Natural killer cell (primary cell): ENCODE measurements at regions not wholly inside any gene's neighbourhood (a gene's known extent, or its start where the extent isn't known, plus 50 kb on each side); places are given as distances from the start of the nearest gene placed in this dataset.

Experiments
- ATAC-seq, 3 donors: fragments of 150-1000 bp in 2 of 3; fragments of 200-7000 bp in 1 of 3; cut with Tn5 transposase; 1 replicate in 1 of 3; 2 replicates in 2 of 3; pipeline ENCODE4 v1.10.0; 2021; ENCODE audit warnings: mild to moderate bottlenecking in 2 of 3, moderate library complexity in 2 of 3
- DNase-seq, 2 donors: peaks; one replicate each; pipeline versions ENCODE4 v3.0.0 to v3.0.0-alpha.2; 2013 to 2021; ENCODE audit warnings: mixed read lengths in 1 of 2
- H3K27ac ChIP-seq: one replicate; pipeline ENCODE4 v1.5.1; 2013; ENCODE audit warnings: mild to moderate bottlenecking, low read length
- H3K27me3 ChIP-seq: one replicate; pipeline ENCODE4 v1.6.1; 2013; ENCODE audit warnings: low read length; ENCODE audit not compliant: control insufficient read depth, insufficient read depth
- H3K36me3 ChIP-seq: one replicate; pipeline ENCODE4 v1.6.1; 2013; ENCODE audit warnings: low read length; ENCODE audit not compliant: control insufficient read depth, insufficient read depth
- H3K4me1 ChIP-seq: one replicate; pipeline ENCODE4 v1.6.1; 2013; ENCODE audit warnings: low read length; ENCODE audit not compliant: control insufficient read depth, insufficient read depth
- H3K4me3 ChIP-seq: one replicate; pipeline ENCODE4 v1.5.1; 2013; ENCODE audit warnings: low read length
- H3K9me3 ChIP-seq: one replicate; pipeline ENCODE4 v1.6.1; 2013; ENCODE audit warnings: low read length; ENCODE audit not compliant: control insufficient read depth, insufficient read depth
- H3K27ac Mint-ChIP-seq, 2 donors: one replicate each; pipeline ENCODE4 v1.8.0; 2022; ENCODE audit warnings: mild to moderate bottlenecking in 2 of 2, mixed read lengths in 2 of 2, moderate library complexity in 1 of 2
- H3K27me3 Mint-ChIP-seq, 2 donors: one replicate each; pipeline ENCODE4 v1.8.0; 2022; ENCODE audit warnings: low read depth in 2 of 2, mixed read lengths in 2 of 2
- H3K36me3 Mint-ChIP-seq: one replicate; pipeline ENCODE4 v1.8.0; 2022; ENCODE audit warnings: mixed read lengths
- H3K4me1 Mint-ChIP-seq, 2 donors: one replicate each; pipeline ENCODE4 v1.8.0; 2022; ENCODE audit warnings: mixed read lengths in 2 of 2
- H3K4me3 Mint-ChIP-seq: one replicate; pipeline ENCODE4 v1.8.0; 2022; ENCODE audit warnings: mild to moderate bottlenecking, moderate library complexity, mixed read lengths
- H3K9me3 Mint-ChIP-seq, 2 donors: one replicate each; pipeline ENCODE4 v1.8.0; 2022; ENCODE audit warnings: mixed read lengths in 2 of 2
- CTCF ChIP-seq: fragments of 200-600 bp; IDR thresholded peaks from one replicate; pipeline ENCODE4 v1.8.0; 2022; ENCODE audit warnings: antibody characterized with exemption
- WGBS: methylation state at CpG from one replicate; pipeline ENCODE4 v1.1.7; 2013; ENCODE audit warnings: missing lambda C conversion rate; ENCODE audit not compliant: insufficient coverage; 5-methylcytosine and 5-hydroxymethylcytosine counted together
- intact Hi-C: fragments of 100-400 bp; cut with micrococcal nuclease; formaldehyde crosslinking; loops from one replicate; pipeline ENCODE4 v1.14.2; 2022

- H3K4me3 ChIP-seq = no peak overlapping the region
- no peaks in the 10 kb centered on the region for H3K9me3 ChIP-seq
- no peak overlapping the region for H3K27ac Mint-ChIP-seq
- no peaks in the 10 kb centered on the region for H3K27me3 Mint-ChIP-seq
- intact Hi-C loops = no loop called here
- H3K9me3 Mint-ChIP-seq = peaks cover 5 to 8% of the 10 kb centered on the region in 2 donors
- H3K4me3 Mint-ChIP-seq = no peak overlapping the region
- H3K4me1 ChIP-seq = no peaks in the 10 kb centered on the region
- ATAC-seq (no peak), DNase-seq (no peak)
- H3K4me1 Mint-ChIP-seq = no peaks in the 10 kb centered on the region
- H3K36me3 ChIP-seq = no peaks in the 10 kb centered on the region
- no peak for TF ChIP-seq CTCF
- H3K27me3 ChIP-seq = no peaks in the 10 kb centered on the region
- no CpG with 5 or more reads among the region's 1 CpG for WGBS
- H3K27ac ChIP-seq = no peak overlapping the region
- H3K36me3 Mint-ChIP-seq = no peaks in the 10 kb centered on the region
These were observed 120.6 kb upstream of the AGA start for GRCh38 chr4:177562859-177563258.

GRCh38 chr4:177566691-177567090 is 124.5 kb upstream of the AGA start:
- no peak overlapping the region for H3K27ac ChIP-seq
- H3K27ac Mint-ChIP-seq = no peak overlapping the region
- no peaks in the 10 kb centered on the region for H3K27me3 Mint-ChIP-seq
- H3K9me3 ChIP-seq = no peaks in the 10 kb centered on the region
- H3K36me3 Mint-ChIP-seq = no peaks in the 10 kb centered on the region
- no peak for ATAC-seq
- no peak for TF ChIP-seq CTCF
- H3K36me3 ChIP-seq = no peaks in the 10 kb centered on the region
- H3K4me1 Mint-ChIP-seq = no peaks in the 10 kb centered on the region
- intact Hi-C loops = no loop called here
- no peak overlapping the region for H3K4me3 ChIP-seq
- peaks cover 5 to 9% of the 10 kb centered on the region in 2 donors for H3K9me3 Mint-ChIP-seq
- no peak overlapping the region for H3K4me3 Mint-ChIP-seq
- H3K27me3 ChIP-seq = no peaks in the 10 kb centered on the region
- no peak for DNase-seq
- 76% methylated on average over 5 of the region's 5 CpGs for WGBS
- H3K4me1 ChIP-seq = no peaks in the 10 kb centered on the region

- Histone ChIP-seq H3K27me3 (no peaks in the 10 kb centered on the region), H3K4me1 (no peaks in the 10 kb centered on the region), H3K4me3 (no peak overlapping the region), H3K36me3 (no peaks in the 10 kb centered on the region), H3K9me3 (no peaks in the 10 kb centered on the region), H3K27ac (no peak overlapping the region)
- no peak for ATAC-seq
- H3K4me1 Mint-ChIP-seq = no peaks in the 10 kb centered on the region
- DNase-seq = no peak
- H3K27ac Mint-ChIP-seq = no peak overlapping the region
- no peak for TF ChIP-seq CTCF
- WGBS = 100% methylated on average over 2 of the region's 3 CpGs
- H3K4me3 Mint-ChIP-seq = no peak overlapping the region
- H3K9me3 Mint-ChIP-seq = peaks cover 5 to 9% of the 10 kb centered on the region in 2 donors
- H3K27me3 Mint-ChIP-seq = no peaks in the 10 kb centered on the region
- no peaks in the 10 kb centered on the region for H3K36me3 Mint-ChIP-seq
- intact Hi-C loops = no loop called here
These were observed 126.7 kb upstream of the AGA start for GRCh38 chr4:177568931-177569330.

GRCh38 chr4:177569434-177569833 is 127.2 kb upstream of the AGA start:
- no peaks in the 10 kb centered on the region for H3K4me1 ChIP-seq
- H3K36me3 ChIP-seq = no peaks in the 10 kb centered on the region
- no peaks in the 10 kb centered on the region for H3K27me3 ChIP-seq
- Mint-ChIP-seq H3K36me3 (no peaks in the 10 kb centered on the region), H3K4me1 (no peaks in the 10 kb centered on the region), H3K4me3 (no peak overlapping the region), H3K27ac (no peak overlapping the region), H3K9me3 (peaks cover 5 to 9% of the 10 kb centered on the region in 2 donors), H3K27me3 (no peaks in the 10 kb centered on the region)
- no peak overlapping the region for H3K27ac ChIP-seq
- no peak for TF ChIP-seq CTCF
- WGBS = 64% methylated on average over 1 of the region's 1 CpG
- no peak for DNase-seq
- H3K4me3 ChIP-seq = no peak overlapping the region
- no peak for ATAC-seq
- no peaks in the 10 kb centered on the region for H3K9me3 ChIP-seq
- intact Hi-C loops = no loop called here
